ENCODE measurements at regions not wholly inside any gene's neighbourhood (a gene's known extent, or its start where the extent isn't known, plus 50 kb on each side); places are given as distances from the start of the nearest gene placed in this dataset.

DNA sequence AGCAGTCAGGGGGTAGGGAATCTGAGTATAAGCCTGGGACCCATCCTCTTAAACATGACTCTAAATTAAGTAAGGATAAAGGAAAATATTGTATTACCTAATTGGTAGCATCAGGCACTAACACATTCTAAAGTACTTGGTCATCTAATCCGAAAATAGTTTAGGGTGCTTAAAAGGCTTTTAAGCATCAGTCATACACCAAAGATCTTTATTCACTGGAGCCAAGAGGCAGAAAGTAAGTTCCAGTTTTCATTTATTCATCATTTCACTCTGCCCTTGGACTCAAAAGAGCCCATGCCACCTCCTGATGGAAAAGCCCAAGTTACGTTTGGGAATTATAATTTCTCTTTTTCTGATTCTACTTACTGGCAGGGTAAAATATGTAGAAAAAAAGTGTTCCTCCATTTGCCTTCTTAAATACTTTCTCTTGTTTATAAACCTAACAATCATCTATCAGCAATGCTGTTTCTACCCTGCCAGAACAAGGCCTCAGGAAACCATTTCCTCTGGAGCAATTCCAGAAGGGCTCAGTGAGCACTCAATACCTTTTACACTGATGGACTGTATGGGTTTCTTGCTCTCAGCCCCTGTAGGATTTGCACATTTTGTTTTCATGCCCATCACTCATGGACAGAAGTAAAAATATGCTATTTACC is 120.1 kb upstream of the SLC5A12 start:
- H3K9ac ChIP-seq (ENCODE audit: insufficient read depth in 1 of 2, low read depth in 2 of 2, low read length in 2 of 2) = no peak overlapping the region
- no peak overlapping the region for H2AFZ ChIP-seq (ENCODE audit: low read depth, low read length)
- H3K4me2 ChIP-seq (ENCODE audit: insufficient read depth, low read length) = no peak overlapping the region
- no peaks in the 10 kb centered on the region for H3K4me1 ChIP-seq (replicated peaks in 1 of 2; ENCODE audit: control insufficient read depth in 2 of 2, insufficient read depth in 2 of 2, low read length in 2 of 2)
- CTCF ChIA-PET (ENCODE audit: low intra/inter-chr PET ratio) = no interaction called here
- H3K36me3 ChIP-seq (ENCODE audit: control insufficient read depth, insufficient read depth, low read length) = no peaks in the 10 kb centered on the region
- 0% methylated on average over 2 of the region's 2 CpGs for WGBS (ENCODE audit: insufficient coverage, low coverage, missing lambda C conversion rate)
- H4K20me1 ChIP-seq (replicated peaks; ENCODE audit: control insufficient read depth, insufficient read depth, low read length) = no peaks in the 10 kb centered on the region
- no TSS peak for BruUV-seq (replicated peaks)
- DNase-seq (ENCODE audit: extremely low read depth in 1 of 4, low spot score in 3 of 4) (no peak), ATAC-seq (no peak), FAIRE-seq (no peak)
- no peaks in the 10 kb centered on the region for H3K9me3 ChIP-seq (replicated peaks; ENCODE audit: control insufficient read depth, insufficient read depth, low read depth, low read length)
- no peak overlapping the region for H3K4me3 ChIP-seq
- intact Hi-C loops (cut with micrococcal nuclease) (no loop called here), in situ Hi-C loops (cut with MboI) (no loop called here)
- H3K27me3 ChIP-seq (ENCODE audit: control insufficient read depth in 2 of 2, insufficient read depth in 2 of 2, low read length in 2 of 2) = no peaks in the 10 kb centered on the region
- POLR2A ChIA-PET = no interaction called here
- H3K27ac ChIP-seq (ENCODE audit: extremely low read depth, low read depth, low read length) = no peak overlapping the region
- H3K9me1 ChIP-seq (ENCODE audit: control insufficient read depth, insufficient read depth, low read length) = no peaks in the 10 kb centered on the region
- H3K79me2 ChIP-seq (ENCODE audit: control insufficient read depth, insufficient read depth, low read length) = no peaks in the 10 kb centered on the region
- TF ChIP-seq, protein P1, sequence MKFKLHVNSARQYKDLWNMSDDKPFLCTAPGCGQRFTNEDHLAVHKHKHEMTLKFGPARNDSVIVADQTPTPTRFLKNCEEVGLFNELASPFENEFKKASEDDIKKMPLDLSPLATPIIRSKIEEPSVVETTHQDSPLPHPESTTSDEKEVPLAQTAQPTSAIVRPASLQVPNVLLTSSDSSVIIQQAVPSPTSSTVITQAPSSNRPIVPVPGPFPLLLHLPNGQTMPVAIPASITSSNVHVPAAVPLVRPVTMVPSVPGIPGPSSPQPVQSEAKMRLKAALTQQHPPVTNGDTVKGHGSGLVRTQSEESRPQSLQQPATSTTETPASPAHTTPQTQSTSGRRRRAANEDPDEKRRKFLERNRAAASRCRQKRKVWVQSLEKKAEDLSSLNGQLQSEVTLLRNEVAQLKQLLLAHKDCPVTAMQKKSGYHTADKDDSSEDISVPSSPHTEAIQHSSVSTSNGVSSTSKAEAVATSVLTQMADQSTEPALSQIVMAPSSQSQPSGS (CRISPR knock-in tag; IDR thresholded peaks at IDR 0.05) = no peak
- TF ChIP-seq ZNF76 (CRISPR knock-in tag; IDR thresholded peaks at IDR 0.05; ENCODE audit: borderline replicate concordance) (no peak), PPARD (CRISPR knock-in tag; IDR thresholded peaks at IDR 0.05) (no peak), TCF7 (IDR thresholded peaks at IDR 0.05; ENCODE audit: borderline replicate concordance) (no peak), ELF1 (tag; IDR thresholded peaks at IDR 0.05) (no peak), CBFB (CRISPR knock-in tag; IDR thresholded peaks at IDR 0.05) (no peak), ZNF23 (CRISPR knock-in tag; IDR thresholded peaks at IDR 0.05) (no peak), ATF1 (CRISPR knock-in tag; IDR thresholded peaks at IDR 0.05) (no peak), ATF1 (tag; IDR thresholded peaks at IDR 0.05) (no peak), HSF4 (CRISPR knock-in tag; IDR thresholded peaks at IDR 0.05; ENCODE audit: borderline replicate concordance) (no peak), ZNF3 (CRISPR knock-in tag; IDR thresholded peaks at IDR 0.05) (no peak), SMARCB1 (IDR thresholded peaks at IDR 0.05; ENCODE audit: insufficient read length, low read depth) (no peak), SUPT5H (IDR thresholded peaks at IDR 0.05) (no peak), ARID2 (IDR thresholded peaks at IDR 0.05) (no peak), RBBP5 (IDR thresholded peaks at IDR 0.05; ENCODE audit: borderline replicate concordance, insufficient read depth, low read length, poor library complexity, severe bottlenecking) (no peak), EGR1 (conservative IDR thresholded peaks at IDR 0.05) (no peak), NFRKB (IDR thresholded peaks at IDR 0.05; ENCODE audit: low read depth) (no peak)
- TF ChIP-seq, protein P2, sequence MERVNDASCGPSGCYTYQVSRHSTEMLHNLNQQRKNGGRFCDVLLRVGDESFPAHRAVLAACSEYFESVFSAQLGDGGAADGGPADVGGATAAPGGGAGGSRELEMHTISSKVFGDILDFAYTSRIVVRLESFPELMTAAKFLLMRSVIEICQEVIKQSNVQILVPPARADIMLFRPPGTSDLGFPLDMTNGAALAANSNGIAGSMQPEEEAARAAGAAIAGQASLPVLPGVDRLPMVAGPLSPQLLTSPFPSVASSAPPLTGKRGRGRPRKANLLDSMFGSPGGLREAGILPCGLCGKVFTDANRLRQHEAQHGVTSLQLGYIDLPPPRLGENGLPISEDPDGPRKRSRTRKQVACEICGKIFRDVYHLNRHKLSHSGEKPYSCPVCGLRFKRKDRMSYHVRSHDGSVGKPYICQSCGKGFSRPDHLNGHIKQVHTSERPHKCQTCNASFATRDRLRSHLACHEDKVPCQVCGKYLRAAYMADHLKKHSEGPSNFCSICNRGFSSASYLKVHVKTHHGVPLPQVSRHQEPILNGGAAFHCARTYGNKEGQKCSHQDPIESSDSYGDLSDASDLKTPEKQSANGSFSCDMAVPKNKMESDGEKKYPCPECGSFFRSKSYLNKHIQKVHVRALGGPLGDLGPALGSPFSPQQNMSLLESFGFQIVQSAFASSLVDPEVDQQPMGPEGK (CRISPR knock-in tag; IDR thresholded peaks at IDR 0.05; ENCODE audit: borderline replicate concordance) = no peak
- TF ChIP-seq, protein P3, sequence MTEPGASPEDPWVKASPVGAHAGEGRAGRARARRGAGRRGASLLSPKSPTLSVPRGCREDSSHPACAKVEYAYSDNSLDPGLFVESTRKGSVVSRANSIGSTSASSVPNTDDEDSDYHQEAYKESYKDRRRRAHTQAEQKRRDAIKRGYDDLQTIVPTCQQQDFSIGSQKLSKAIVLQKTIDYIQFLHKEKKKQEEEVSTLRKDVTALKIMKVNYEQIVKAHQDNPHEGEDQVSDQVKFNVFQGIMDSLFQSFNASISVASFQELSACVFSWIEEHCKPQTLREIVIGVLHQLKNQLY (CRISPR knock-in tag; conservative IDR thresholded peaks at IDR 0.05) = no peak
- TF ChIP-seq, protein P4, sequence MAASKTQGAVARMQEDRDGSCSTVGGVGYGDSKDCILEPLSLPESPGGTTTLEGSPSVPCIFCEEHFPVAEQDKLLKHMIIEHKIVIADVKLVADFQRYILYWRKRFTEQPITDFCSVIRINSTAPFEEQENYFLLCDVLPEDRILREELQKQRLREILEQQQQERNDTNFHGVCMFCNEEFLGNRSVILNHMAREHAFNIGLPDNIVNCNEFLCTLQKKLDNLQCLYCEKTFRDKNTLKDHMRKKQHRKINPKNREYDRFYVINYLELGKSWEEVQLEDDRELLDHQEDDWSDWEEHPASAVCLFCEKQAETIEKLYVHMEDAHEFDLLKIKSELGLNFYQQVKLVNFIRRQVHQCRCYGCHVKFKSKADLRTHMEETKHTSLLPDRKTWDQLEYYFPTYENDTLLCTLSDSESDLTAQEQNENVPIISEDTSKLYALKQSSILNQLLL (CRISPR knock-in tag; IDR thresholded peaks at IDR 0.05; ENCODE audit: borderline replicate concordance) = no peak

Measured in K562 (cell line).